GM06990 (cell line): ENCODE measurements at regions not wholly inside any gene's neighbourhood (a gene's known extent, or its start where the extent isn't known, plus 50 kb on each side); places are given as distances from the start of the nearest gene placed in this dataset.

Source experiments
- DNase-seq: peaks from one replicate; pipeline ENCODE4 v3.0.0-alpha.2; 2011; ENCODE audit not compliant: insufficient read length; ENCODE audit errors: extremely low read depth
- H3K27me3 ChIP-seq: replicated peaks from 2 replicates; pipeline ENCODE4 v1.6.0; 2011; ENCODE audit warnings: low read length; ENCODE audit not compliant: control insufficient read depth, insufficient read depth
- H3K36me3 ChIP-seq: 2 replicates; pipeline ENCODE4 v1.5.1; 2011; ENCODE audit warnings: low read length; ENCODE audit not compliant: control insufficient read depth, insufficient read depth
- H3K4me3 ChIP-seq: replicated peaks from 2 replicates; pipeline ENCODE4 v1.5.1; 2011; ENCODE audit warnings: low read depth, mild to moderate bottlenecking, control low read depth, low read length
- CTCF ChIP-seq: IDR thresholded peaks from 2 replicates; pipeline ENCODE4 v1.5.1; 2011; ENCODE audit warnings: low read length, control low read depth, mild to moderate bottlenecking, inconsistent platforms; ENCODE audit not compliant: insufficient read depth, poor library complexity, severe bottlenecking

GRCh38 chr7:12741951-12742575, 54.6 kb downstream of the ARL4A start:
- TF ChIP-seq CTCF = no peak
- H3K27me3 ChIP-seq = no peaks in the 10 kb centered on the region
- no peak overlapping the region for H3K4me3 ChIP-seq
- DNase-seq = no peak
- no peaks in the 10 kb centered on the region for H3K36me3 ChIP-seq

GRCh38 chr7:12746211-12746610, 58.8 kb downstream of the ARL4A start:
- no peak overlapping the region for H3K4me3 ChIP-seq
- DNase-seq = no peak
- TF ChIP-seq CTCF = no peak
- H3K27me3 ChIP-seq = no peaks in the 10 kb centered on the region
- no peaks in the 10 kb centered on the region for H3K36me3 ChIP-seq

GRCh38 chr7:12747687-12748306, 60.4 kb downstream of the ARL4A start:
- Histone ChIP-seq H3K36me3 (no peaks in the 10 kb centered on the region), H3K27me3 (no peaks in the 10 kb centered on the region), H3K4me3 (no peak overlapping the region)
- no peak for DNase-seq
- TF ChIP-seq CTCF = no peak

GRCh38 chr7:12749069-12749468, 61.6 kb downstream of the ARL4A start:
- Histone ChIP-seq H3K36me3 (no peaks in the 10 kb centered on the region), H3K27me3 (no peaks in the 10 kb centered on the region), H3K4me3 (no peak overlapping the region)
- no peak for DNase-seq
- TF ChIP-seq CTCF = no peak

- no peak for TF ChIP-seq CTCF
- Histone ChIP-seq H3K36me3 (no peaks in the 10 kb centered on the region), H3K4me3 (no peak overlapping the region), H3K27me3 (no peaks in the 10 kb centered on the region)
- DNase-seq = no peak
These were observed 62.3 kb downstream of the ARL4A start for GRCh38 chr7:12749746-12750145.
